HEK293T (cell line): ENCODE measurements at regions not wholly inside any gene's neighbourhood (a gene's known extent, or its start where the extent isn't known, plus 50 kb on each side); places are given as distances from the start of the nearest gene placed in this dataset.

ENCODE experiments used
- CTCF ChIA-PET: fragments of 350-600 bp; formaldehyde crosslinking; extraction: SDS; loops from one replicate; lab custom pipeline; 2021; ENCODE audit warnings: antibody characterized with exemption, inconsistent platforms; lab: Yijun Ruan, JAX
- POLR2A ChIA-PET: fragments of 350-600 bp; formaldehyde crosslinking; extraction: SDS; loops from one replicate; lab custom pipeline; 2020; ENCODE audit warnings: antibody characterized with exemption, inconsistent platforms; lab: Yijun Ruan, JAX
- DNase-seq: peaks from one replicate; pipeline ENCODE4 v3.0.0; 2012; ENCODE audit warnings: mixed read lengths; ENCODE audit errors: extremely low spot score
- ARNT ChIP-seq: fragments of 450-650 bp; IDR thresholded peaks from 2 replicates; pipeline ENCODE4 v1.6.1; 2017; ENCODE audit warnings: mild to moderate bottlenecking
- BHLHE40 ChIP-seq: fragments of 450-650 bp; IDR thresholded peaks from 2 replicates; pipeline ENCODE4 v1.6.1; 2016; ENCODE audit warnings: mild to moderate bottlenecking, moderate library complexity, borderline replicate concordance
- CTBP1 ChIP-seq: fragments of 450-650 bp; IDR thresholded peaks from 2 replicates; pipeline ENCODE4 v1.6.1; 2016; ENCODE audit warnings: borderline replicate concordance
- ELF4 ChIP-seq: fragments of 450-650 bp; IDR thresholded peaks from 2 replicates; pipeline ENCODE4 v1.6.1; 2017; ENCODE audit warnings: antibody characterized with exemption
- FOXA1 ChIP-seq: fragments of 450-650 bp; IDR thresholded peaks from 2 replicates; pipeline ENCODE4 v1.6.1; 2016; ENCODE audit warnings: mild to moderate bottlenecking
- FOXK2 ChIP-seq: fragments of 450-650 bp; IDR thresholded peaks from 2 replicates; pipeline ENCODE4 v1.6.1; 2016; ENCODE audit warnings: mild to moderate bottlenecking
- FOXM1 ChIP-seq: fragments of 450-650 bp; IDR thresholded peaks from 2 replicates; pipeline ENCODE4 v1.6.1; 2017; ENCODE audit warnings: mild to moderate bottlenecking, borderline replicate concordance
- HDGF ChIP-seq: fragments of 450-650 bp; IDR thresholded peaks from 2 replicates; pipeline ENCODE4 v1.6.1; 2017; ENCODE audit warnings: antibody characterized with exemption, borderline replicate concordance
- L3MBTL2 ChIP-seq: fragments of 450-650 bp; conservative IDR thresholded peaks from 2 replicates; pipeline ENCODE4 v1.6.1; 2016; ENCODE audit warnings: mild to moderate bottlenecking
- LEF1 ChIP-seq: fragments of 450-650 bp; IDR thresholded peaks from 2 replicates; pipeline ENCODE4 v1.6.1; 2017; ENCODE audit warnings: mild to moderate bottlenecking, borderline replicate concordance
- NFRKB ChIP-seq: fragments of 450-650 bp; IDR thresholded peaks from 2 replicates; pipeline ENCODE4 v1.6.1; 2016; ENCODE audit warnings: mild to moderate bottlenecking, moderate library complexity
- SP1 ChIP-seq: fragments of 450-650 bp; IDR thresholded peaks from 2 replicates; pipeline ENCODE4 v1.6.1; 2017
- SUZ12 ChIP-seq: fragments of 450-650 bp; IDR thresholded peaks from 2 replicates; pipeline ENCODE4 v1.6.1; 2016; ENCODE audit warnings: mild to moderate bottlenecking
- TARDBP ChIP-seq: fragments of 450-650 bp; IDR thresholded peaks from 2 replicates; pipeline ENCODE4 v1.6.1; 2016
- ZNF384 ChIP-seq: fragments of 450-650 bp; IDR thresholded peaks from 2 replicates; pipeline ENCODE4 v1.6.1; 2016
- TF ChIP-seq, protein P1 (sequence below): fragments of 450-650 bp; IDR thresholded peaks from 2 replicates; pipeline ENCODE4 v1.6.1; 2016

DNA sequence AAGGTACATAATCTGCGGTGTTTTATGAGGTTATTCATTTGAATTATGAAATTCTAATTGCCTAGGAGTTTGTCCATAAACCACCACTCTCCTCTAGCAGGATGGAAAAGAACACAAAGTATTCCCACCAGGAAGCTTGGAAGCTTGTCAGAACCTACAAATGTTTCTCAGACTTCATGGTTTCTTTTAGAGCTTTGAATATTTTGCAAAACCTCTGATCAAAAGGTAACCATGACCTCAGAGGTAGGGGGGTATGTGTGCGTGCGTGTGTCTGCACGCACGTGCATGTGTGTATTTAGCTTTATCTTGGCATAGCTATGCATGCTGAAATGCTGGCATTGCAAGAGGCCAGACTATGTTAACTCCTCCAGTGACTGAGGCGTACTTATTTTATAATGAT lies 847.0 kb downstream of the TLE1 start:
- ChIA-PET CTCF (no interaction called here), POLR2A (no interaction called here)
- peak; percentile 10 for DNase-seq
- TF ChIP-seq L3MBTL2: no peak
- TF ChIP-seq BHLHE40: no peak; the same call in 1 of the 2 replicates
- TF ChIP-seq SUZ12: no peak
- TF ChIP-seq TARDBP: no peak
- TF ChIP-seq NFRKB: no peak
- no peak for TF ChIP-seq HDGF
- no peak for TF ChIP-seq LEF1
- TF ChIP-seq CTBP1: no peak
- TF ChIP-seq FOXA1: no peak

DNA sequence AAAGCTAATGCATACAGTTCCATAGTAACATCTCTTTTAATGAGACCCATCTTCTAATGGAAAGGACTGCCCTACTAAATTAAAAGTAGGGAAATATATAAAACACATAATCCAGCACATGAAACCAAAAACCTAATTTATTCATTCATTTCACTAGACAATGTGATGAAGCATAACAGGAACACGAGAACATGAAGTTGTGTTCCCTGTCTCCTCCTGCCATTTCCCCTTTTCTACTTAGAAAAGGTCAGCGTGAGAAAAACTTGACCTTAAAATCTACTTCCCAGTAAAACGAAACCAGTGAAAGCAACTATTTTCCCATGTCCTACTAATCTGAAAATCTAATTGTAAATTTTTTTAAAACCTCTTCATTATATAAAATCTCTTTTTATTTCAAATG lies 847.5 kb downstream of the TLE1 start:
- CTCF ChIA-PET: no interaction called here
- POLR2A ChIA-PET: no interaction called here
- TF ChIP-seq L3MBTL2 (no peak), SP1 (no peak), LEF1 (no peak), TARDBP (no peak), ZNF384 (no peak), FOXM1 (no peak), CTBP1 (no peak), NFRKB (no peak), FOXA1 (no peak), ARNT (no peak), SUZ12 (no peak), BHLHE40 (no peak), ELF4 (no peak), FOXK2 (no peak), HDGF (no peak)
- TF ChIP-seq, protein P1, sequence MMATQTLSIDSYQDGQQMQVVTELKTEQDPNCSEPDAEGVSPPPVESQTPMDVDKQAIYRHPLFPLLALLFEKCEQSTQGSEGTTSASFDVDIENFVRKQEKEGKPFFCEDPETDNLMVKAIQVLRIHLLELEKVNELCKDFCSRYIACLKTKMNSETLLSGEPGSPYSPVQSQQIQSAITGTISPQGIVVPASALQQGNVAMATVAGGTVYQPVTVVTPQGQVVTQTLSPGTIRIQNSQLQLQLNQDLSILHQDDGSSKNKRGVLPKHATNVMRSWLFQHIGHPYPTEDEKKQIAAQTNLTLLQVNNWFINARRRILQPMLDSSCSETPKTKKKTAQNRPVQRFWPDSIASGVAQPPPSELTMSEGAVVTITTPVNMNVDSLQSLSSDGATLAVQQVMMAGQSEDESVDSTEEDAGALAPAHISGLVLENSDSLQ: no peak
- no peak for DNase-seq

DNA sequence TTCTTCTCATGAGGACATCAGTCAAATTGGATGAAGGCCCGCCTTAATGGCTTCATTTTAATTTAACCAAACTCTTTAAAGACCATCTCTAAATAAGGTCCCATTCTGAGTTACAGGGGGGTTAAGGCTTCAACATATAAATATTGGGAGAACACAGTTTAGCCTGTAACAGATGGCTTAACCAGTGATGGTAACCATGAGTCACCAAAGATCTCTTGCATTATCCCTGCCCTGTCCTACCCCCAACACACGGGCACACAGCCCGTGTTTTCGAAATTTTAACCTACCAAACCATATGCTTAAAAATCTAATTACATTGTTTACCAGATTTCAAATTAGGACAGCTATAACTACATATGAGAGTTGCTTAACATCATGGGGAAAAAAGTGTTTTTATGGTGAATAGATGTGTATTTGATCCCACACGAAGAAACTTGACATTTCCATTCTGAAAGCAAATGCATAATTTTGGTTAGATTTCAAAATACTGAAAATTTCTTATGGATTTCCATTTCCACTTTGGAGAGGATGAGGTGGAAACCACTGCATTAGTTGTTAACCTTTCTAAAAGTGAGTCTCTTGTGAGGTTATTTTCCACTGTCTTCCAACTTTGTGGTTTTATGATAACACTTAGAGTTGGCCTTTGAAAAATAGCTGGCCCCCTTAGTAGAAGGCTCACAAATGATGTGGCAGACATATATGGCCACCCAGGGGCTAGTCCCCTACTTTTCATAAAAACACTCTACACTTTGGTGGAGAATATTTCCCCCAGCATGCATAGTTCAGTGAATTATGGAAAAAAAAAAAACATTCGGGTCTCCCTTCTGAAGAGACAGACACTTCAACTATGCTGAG lies 849.3 kb downstream of the TLE1 start:
- TF ChIP-seq LEF1: no peak
- no peak for TF ChIP-seq ARNT
- TF ChIP-seq BHLHE40: no peak
- no peak for TF ChIP-seq SUZ12
- no peak for TF ChIP-seq L3MBTL2
- no peak for TF ChIP-seq FOXM1
- TF ChIP-seq SP1: no peak
- TF ChIP-seq TARDBP: no peak
- TF ChIP-seq FOXK2: no peak
- TF ChIP-seq CTBP1: no peak
- no peak for TF ChIP-seq ELF4
- no peak for TF ChIP-seq NFRKB
- TF ChIP-seq FOXA1: no peak
- TF ChIP-seq ZNF384: no peak
- TF ChIP-seq, protein P1: no peak
- no peak for TF ChIP-seq HDGF
- POLR2A ChIA-PET: no interaction called here
- CTCF ChIA-PET: no interaction called here
- no peak for DNase-seq

GRCh38 chr9:80836013-80836412 lies 853.3 kb downstream of the TLE1 start:
- ChIA-PET CTCF (no interaction called here), POLR2A (no interaction called here)
- TF ChIP-seq L3MBTL2: no peak
- no peak for TF ChIP-seq LEF1
- no peak for TF ChIP-seq ELF4
- no peak for TF ChIP-seq ARNT
- no peak for TF ChIP-seq NFRKB
- TF ChIP-seq, protein P1: no peak
- TF ChIP-seq CTBP1: no peak
- TF ChIP-seq FOXK2: no peak
- no peak for TF ChIP-seq FOXM1
- TF ChIP-seq SUZ12: no peak
- no peak for TF ChIP-seq BHLHE40
- no peak for TF ChIP-seq ZNF384
- no peak for DNase-seq

- ChIA-PET CTCF (no interaction called here), POLR2A (no interaction called here)
- TF ChIP-seq, protein P1: no peak
- no peak for TF ChIP-seq TARDBP
- no peak for TF ChIP-seq NFRKB
- no peak for TF ChIP-seq BHLHE40
- no peak for TF ChIP-seq FOXK2
- no peak for TF ChIP-seq FOXM1
- TF ChIP-seq SUZ12: no peak
- no peak for TF ChIP-seq CTBP1
- DNase-seq: no peak
These were observed 857.6 kb downstream of the TLE1 start for GRCh38 chr9:80831751-80832150.
